DND-41 (cell line): ENCODE measurements at regions not wholly inside any gene's neighbourhood (a gene's known extent, or its start where the extent isn't known, plus 50 kb on each side); places are given as distances from the start of the nearest gene placed in this dataset.

Source experiments
- EZH2 ChIP-seq: IDR thresholded peaks from 3 replicates; pipeline ENCODE4 v1.6.1; 2012; ENCODE audit warnings: borderline replicate concordance, low read depth, mild to moderate bottlenecking, moderate library complexity, low read length, inconsistent platforms; ENCODE audit not compliant: severe bottlenecking
- TF ChIP-seq, protein P1 (sequence below): IDR thresholded peaks from 2 replicates; pipeline ENCODE4 v1.5.1; 2012; ENCODE audit warnings: borderline replicate concordance, low read length, moderate library complexity, mild to moderate bottlenecking; ENCODE audit not compliant: poor library complexity, severe bottlenecking; ENCODE audit errors: extremely low read depth

DNA sequence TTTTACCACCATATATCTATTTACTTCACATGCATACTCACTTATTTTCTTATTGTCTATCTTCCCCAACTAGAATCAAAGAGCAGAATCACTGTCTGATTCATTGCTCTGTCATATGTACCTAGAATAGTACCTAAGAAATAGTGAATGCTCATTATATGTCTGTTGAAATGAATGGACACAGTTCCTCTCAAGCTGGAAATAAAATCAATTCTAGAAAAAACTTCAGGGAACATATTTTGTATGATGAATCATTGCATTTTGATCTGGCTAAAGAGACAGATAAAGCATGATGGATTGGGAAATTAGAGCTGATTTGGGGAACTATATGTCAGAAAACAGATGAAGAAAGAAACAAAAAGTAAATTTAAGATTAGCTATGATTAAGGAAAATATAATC, 623.3 kb downstream of the C12orf50 start:
- TF ChIP-seq EZH2, result no peak
- TF ChIP-seq, protein P1, sequence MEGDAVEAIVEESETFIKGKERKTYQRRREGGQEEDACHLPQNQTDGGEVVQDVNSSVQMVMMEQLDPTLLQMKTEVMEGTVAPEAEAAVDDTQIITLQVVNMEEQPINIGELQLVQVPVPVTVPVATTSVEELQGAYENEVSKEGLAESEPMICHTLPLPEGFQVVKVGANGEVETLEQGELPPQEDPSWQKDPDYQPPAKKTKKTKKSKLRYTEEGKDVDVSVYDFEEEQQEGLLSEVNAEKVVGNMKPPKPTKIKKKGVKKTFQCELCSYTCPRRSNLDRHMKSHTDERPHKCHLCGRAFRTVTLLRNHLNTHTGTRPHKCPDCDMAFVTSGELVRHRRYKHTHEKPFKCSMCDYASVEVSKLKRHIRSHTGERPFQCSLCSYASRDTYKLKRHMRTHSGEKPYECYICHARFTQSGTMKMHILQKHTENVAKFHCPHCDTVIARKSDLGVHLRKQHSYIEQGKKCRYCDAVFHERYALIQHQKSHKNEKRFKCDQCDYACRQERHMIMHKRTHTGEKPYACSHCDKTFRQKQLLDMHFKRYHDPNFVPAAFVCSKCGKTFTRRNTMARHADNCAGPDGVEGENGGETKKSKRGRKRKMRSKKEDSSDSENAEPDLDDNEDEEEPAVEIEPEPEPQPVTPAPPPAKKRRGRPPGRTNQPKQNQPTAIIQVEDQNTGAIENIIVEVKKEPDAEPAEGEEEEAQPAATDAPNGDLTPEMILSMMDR, result no peak
